ENCODE measurements at regions not wholly inside any gene's neighbourhood (a gene's known extent, or its start where the extent isn't known, plus 50 kb on each side); places are given as distances from the start of the nearest gene placed in this dataset.

- CTCF ChIA-PET = no interaction called here
- Histone ChIP-seq H3K27me3 (ENCODE audit: control insufficient read depth, insufficient read depth, low read length) (no peaks in the 10 kb centered on the region), H3K9me3 (ENCODE audit: control insufficient read depth, insufficient read depth, low read length) (no peaks in the 10 kb centered on the region), H3K4me3 (ENCODE audit: low read depth, low read length) (no peak overlapping the region), H3K27ac (ENCODE audit: low read depth, low read length) (no peak overlapping the region)
- no peak for TF ChIP-seq CTCF (IDR thresholded peaks at IDR 0.05; ENCODE audit: low read depth, low read length)
- DNase-seq (ENCODE audit: low read depth, low spot score) = no peak
- POLR2A ChIA-PET = no interaction called here
These were observed 695.5 kb downstream of the EPHA3 start for GRCh38 chr3:89802881-89803280.

- no peak for DNase-seq (ENCODE audit: low read depth, low spot score)
- Histone ChIP-seq H3K27ac (ENCODE audit: low read depth, low read length) (no peak overlapping the region), H3K27me3 (ENCODE audit: control insufficient read depth, insufficient read depth, low read length) (no peaks in the 10 kb centered on the region), H3K4me3 (ENCODE audit: low read depth, low read length) (no peak overlapping the region), H3K9me3 (ENCODE audit: control insufficient read depth, insufficient read depth, low read length) (no peaks in the 10 kb centered on the region)
- ChIA-PET POLR2A (no interaction called here), CTCF (no interaction called here)
- TF ChIP-seq CTCF (IDR thresholded peaks at IDR 0.05; ENCODE audit: low read depth, low read length) = no peak
These were observed 696.3 kb downstream of the EPHA3 start for GRCh38 chr3:89803711-89804110.

- CTCF ChIA-PET = no interaction called here
- Histone ChIP-seq H3K9me3 (ENCODE audit: control insufficient read depth, insufficient read depth, low read length) (no peaks in the 10 kb centered on the region), H3K4me3 (ENCODE audit: low read depth, low read length) (no peak overlapping the region), H3K27ac (ENCODE audit: low read depth, low read length) (no peak overlapping the region), H3K27me3 (ENCODE audit: control insufficient read depth, insufficient read depth, low read length) (no peaks in the 10 kb centered on the region)
- TF ChIP-seq CTCF (IDR thresholded peaks at IDR 0.05; ENCODE audit: low read depth, low read length) = no peak
- DNase-seq (ENCODE audit: low read depth, low spot score) = no peak
- POLR2A ChIA-PET = no interaction called here
These were observed 698.7 kb downstream of the EPHA3 start for GRCh38 chr3:89806166-89806565.

- Histone ChIP-seq H3K27ac (ENCODE audit: low read depth, low read length) (no peak overlapping the region), H3K27me3 (ENCODE audit: control insufficient read depth, insufficient read depth, low read length) (no peaks in the 10 kb centered on the region), H3K4me3 (ENCODE audit: low read depth, low read length) (no peak overlapping the region), H3K9me3 (ENCODE audit: control insufficient read depth, insufficient read depth, low read length) (no peaks in the 10 kb centered on the region)
- ChIA-PET POLR2A (no interaction called here), CTCF (no interaction called here)
- no peak for DNase-seq (ENCODE audit: low read depth, low spot score)
- TF ChIP-seq CTCF (IDR thresholded peaks at IDR 0.05; ENCODE audit: low read depth, low read length) = no peak
These were observed 701.3 kb downstream of the EPHA3 start for GRCh38 chr3:89808680-89809197.

- no peak for TF ChIP-seq CTCF (IDR thresholded peaks at IDR 0.05; ENCODE audit: low read depth, low read length)
- Histone ChIP-seq H3K27ac (ENCODE audit: low read depth, low read length) (no peak overlapping the region), H3K4me3 (ENCODE audit: low read depth, low read length) (no peak overlapping the region), H3K27me3 (ENCODE audit: control insufficient read depth, insufficient read depth, low read length) (no peaks in the 10 kb centered on the region), H3K9me3 (ENCODE audit: control insufficient read depth, insufficient read depth, low read length) (peaks cover 3% of the 10 kb centered on the region; the same call in 1 of the 2 replicates)
- ChIA-PET CTCF (no interaction called here), POLR2A (no interaction called here)
- no peak for DNase-seq (ENCODE audit: low read depth, low spot score)
These were observed 706.1 kb downstream of the EPHA3 start for GRCh38 chr3:89813500-89813899.
